KBM-7 (cell line): ENCODE measurements at regions not wholly inside any gene's neighbourhood (a gene's known extent, or its start where the extent isn't known, plus 50 kb on each side); places are given as distances from the start of the nearest gene placed in this dataset.
A peak's percentile ranks its signal among the peaks of the same experiment; 100 is the strongest.

Source experiments
- DNase-seq: peaks from one replicate; pipeline ENCODE4 v3.0.0-alpha.2; 2015
- in situ Hi-C: fragments of 300-500 bp; cut with MboI; formaldehyde crosslinking; loops from 2 replicates; pipeline ENCODE4 v1.14.3; 2020; ENCODE audit warnings: low sequenced_read_pairs, low pct_unique_long_range_greater_than_20kb, mixed read lengths

- peak; percentile 9 for DNase-seq
- in situ Hi-C loops = no loop called here
Measured at GRCh38 chr7:11221984-11222383, 248.3 kb downstream of the PHF14 start.

- in situ Hi-C loops = no loop called here
- DNase-seq = no peak
Measured at GRCh38 chr7:11224535-11224934, 250.9 kb downstream of the PHF14 start.

- in situ Hi-C loops = no loop called here
- DNase-seq = no peak
Measured at GRCh38 chr7:11228515-11228914, 254.8 kb downstream of the PHF14 start.

- in situ Hi-C loops = no loop called here
- DNase-seq = no peak
Measured at GRCh38 chr7:11231190-11231589, 257.5 kb downstream of the PHF14 start.

- in situ Hi-C loops = no loop called here
- DNase-seq = no peak
Measured at GRCh38 chr7:11232462-11232861, 258.8 kb downstream of the PHF14 start.

GRCh38 chr7:11233871-11234270 is 260.2 kb downstream of the PHF14 start:
- in situ Hi-C loops = no loop called here

GRCh38 chr7:11235491-11235890 is 261.8 kb downstream of the PHF14 start:
- in situ Hi-C loops = no loop called here
- no peak for DNase-seq

More at GRCh38 chr7:11233871-11234270, 260.2 kb downstream of the PHF14 start:
- DNase-seq = no peak

GRCh38 chr7:11236680-11237079 is 263.0 kb downstream of the PHF14 start:
- in situ Hi-C loops = no loop called here
- DNase-seq = no peak

GRCh38 chr7:11237742-11238141 is 264.1 kb downstream of the PHF14 start:
- in situ Hi-C loops = no loop called here
- no peak for DNase-seq

- in situ Hi-C loops = no loop called here
Measured at GRCh38 chr7:11239316-11239715, 265.6 kb downstream of the PHF14 start.

GRCh38 chr7:11243739-11244138 is 270.1 kb downstream of the PHF14 start:
- in situ Hi-C loops = no loop called here
- DNase-seq = no peak

More at GRCh38 chr7:11239316-11239715, 265.6 kb downstream of the PHF14 start:
- no peak for DNase-seq

- in situ Hi-C loops = no loop called here
- DNase-seq = no peak
Measured at GRCh38 chr7:11244149-11244548, 270.5 kb downstream of the PHF14 start.

- in situ Hi-C loops = no loop called here
Measured at GRCh38 chr7:11247545-11247944, 273.9 kb downstream of the PHF14 start.

GRCh38 chr7:11251436-11251835 is 277.8 kb downstream of the PHF14 start:
- in situ Hi-C loops = no loop called here
- DNase-seq = no peak

More at GRCh38 chr7:11247545-11247944, 273.9 kb downstream of the PHF14 start:
- DNase-seq = no peak

- in situ Hi-C loops = no loop called here
- no peak for DNase-seq
Measured at GRCh38 chr7:11252011-11252607, 278.4 kb downstream of the PHF14 start.

- in situ Hi-C loops = no loop called here
- peak; percentile 21 for DNase-seq
Measured at GRCh38 chr7:11252705-11253272, 279.1 kb downstream of the PHF14 start.

- in situ Hi-C loops = no loop called here
- no peak for DNase-seq
Measured at GRCh38 chr7:11256501-11256900, 282.8 kb downstream of the PHF14 start.

GRCh38 chr7:11261470-11261869 is 287.8 kb downstream of the PHF14 start:
- in situ Hi-C loops = no loop called here
- no peak for DNase-seq

GRCh38 chr7:11266101-11266500 is 292.4 kb downstream of the PHF14 start:
- no peak for DNase-seq
- in situ Hi-C loops = no loop called here

GRCh38 chr7:11272352-11272751 is 298.7 kb downstream of the PHF14 start:
- in situ Hi-C loops = no loop called here
- DNase-seq = no peak

GRCh38 chr7:11274074-11274473 is 300.4 kb downstream of the PHF14 start:
- in situ Hi-C loops = no loop called here
- DNase-seq = no peak
